Peyer's patch (tissue), 4 donors: ENCODE measurements at regions not wholly inside any gene's neighbourhood (a gene's known extent, or its start where the extent isn't known, plus 50 kb on each side); places are given as distances from the start of the nearest gene placed in this dataset.

Experiments used
- DNase-seq, 3 donors: peaks; one replicate each; pipeline ENCODE4 v3.0.0-alpha.2; 2017 to 2019
- H3K27ac ChIP-seq, 4 donors: fragments of 200-600 bp; sonication (generic); one replicate each; pipeline ENCODE4 v1.5.1; 2016 to 2019
- H3K27me3 ChIP-seq, 2 donors: fragments of 200-600 bp; sonication (generic); one replicate each; pipeline ENCODE4 v1.5.1; 2019
- H3K36me3 ChIP-seq, 3 donors: fragments of 200-600 bp; sonication (generic); one replicate each; pipeline ENCODE4 v1.5.1; 2016 to 2019
- H3K4me1 ChIP-seq, 4 donors: fragments of 200-600 bp; sonication (generic); one replicate each; pipeline ENCODE4 v1.5.1; 2016 to 2019
- H3K4me3 ChIP-seq, 4 donors: fragments of 200-600 bp; sonication (generic); 1 replicate in 3 of 4; 2 replicates in 1 of 4; pipeline ENCODE4 v1.5.1; 2016 to 2019; ENCODE audit warnings: mild to moderate bottlenecking in 1 of 4
- H3K9me3 ChIP-seq, 4 donors: fragments of 200-600 bp; sonication (generic); one replicate each; pipeline ENCODE4 v1.5.1; 2016 to 2019; ENCODE audit warnings: mild to moderate bottlenecking in 1 of 4
- CTCF ChIP-seq, 6 experiments: fragments of 450-650 bp in 4 of 6; fragments of 200-600 bp in 2 of 6; sonication (generic) in 1 of 6; IDR thresholded peaks; one replicate each; pipeline ENCODE4 v1.5.1; 2017 to 2019; ENCODE audit warnings: antibody characterized with exemption in 6 of 6, mild to moderate bottlenecking in 3 of 6, moderate library complexity in 1 of 6
- POLR2A ChIP-seq, 2 donors: fragments of 450-650 bp; IDR thresholded peaks; one replicate each; pipeline ENCODE4 v1.5.1; 2017; ENCODE audit warnings: antibody characterized with exemption in 2 of 2, mild to moderate bottlenecking in 2 of 2, moderate library complexity in 2 of 2

GRCh38 chrX:42131856-42132255 lies 208.5 kb upstream of the CASK start:
- Histone ChIP-seq H3K4me1 (no peaks in the 10 kb centered on the region), H3K4me3 (no peak overlapping the region), H3K27me3 (no peaks in the 10 kb centered on the region), H3K36me3 (no peaks in the 10 kb centered on the region), H3K9me3 (no peaks in the 10 kb centered on the region), H3K27ac (no peak overlapping the region)
- DNase-seq, result no peak
- no peak for TF ChIP-seq POLR2A (IDR thresholded peaks at IDR 0.05)
- TF ChIP-seq CTCF (IDR thresholded peaks at IDR 0.05), result no peak

GRCh38 chrX:42129022-42129940 lies 205.9 kb upstream of the CASK start:
- H3K27ac ChIP-seq, result no peak overlapping the region
- no peak overlapping the region for H3K4me3 ChIP-seq
- H3K36me3 ChIP-seq, result no peaks in the 10 kb centered on the region
- TF ChIP-seq POLR2A (IDR thresholded peaks at IDR 0.05), result no peak
- H3K27me3 ChIP-seq, result no peaks in the 10 kb centered on the region
- H3K9me3 ChIP-seq, result no peaks in the 10 kb centered on the region
- no peaks in the 10 kb centered on the region for H3K4me1 ChIP-seq
- no peak for DNase-seq

- no peaks in the 10 kb centered on the region for H3K27me3 ChIP-seq
- no peaks in the 10 kb centered on the region for H3K4me1 ChIP-seq
- H3K27ac ChIP-seq, result no peak overlapping the region
- H3K9me3 ChIP-seq, result no peaks in the 10 kb centered on the region
- TF ChIP-seq POLR2A (IDR thresholded peaks at IDR 0.05) (no peak), CTCF (IDR thresholded peaks at IDR 0.05) (no peak)
- no peak for DNase-seq
- no peaks in the 10 kb centered on the region for H3K36me3 ChIP-seq
- no peak overlapping the region for H3K4me3 ChIP-seq
These were observed 205.2 kb upstream of the CASK start for GRCh38 chrX:42128587-42128986.

GRCh38 chrX:42128020-42128419 lies 204.7 kb upstream of the CASK start:
- TF ChIP-seq POLR2A (IDR thresholded peaks at IDR 0.05) (no peak), CTCF (IDR thresholded peaks at IDR 0.05) (no peak)
- Histone ChIP-seq H3K4me1 (no peaks in the 10 kb centered on the region), H3K9me3 (no peaks in the 10 kb centered on the region), H3K27me3 (no peaks in the 10 kb centered on the region), H3K4me3 (no peak overlapping the region), H3K27ac (no peak overlapping the region), H3K36me3 (no peaks in the 10 kb centered on the region)
- DNase-seq, result no peak

GRCh38 chrX:42127563-42127962 lies 204.2 kb upstream of the CASK start:
- no peaks in the 10 kb centered on the region for H3K36me3 ChIP-seq
- TF ChIP-seq POLR2A (IDR thresholded peaks at IDR 0.05) (no peak), CTCF (IDR thresholded peaks at IDR 0.05) (no peak)

GRCh38 chrX:42123369-42123768 lies 200.0 kb upstream of the CASK start:
- Histone ChIP-seq H3K36me3 (no peaks in the 10 kb centered on the region), H3K27me3 (no peaks in the 10 kb centered on the region)

More at GRCh38 chrX:42127563-42127962, 204.2 kb upstream of the CASK start:
- Histone ChIP-seq H3K4me3 (no peak overlapping the region), H3K9me3 (no peaks in the 10 kb centered on the region), H3K27ac (no peak overlapping the region), H3K27me3 (no peaks in the 10 kb centered on the region), H3K4me1 (no peaks in the 10 kb centered on the region)
- DNase-seq, result no peak

More at GRCh38 chrX:42123369-42123768, 200.0 kb upstream of the CASK start:
- Histone ChIP-seq H3K4me3 (no peak overlapping the region), H3K4me1 (no peaks in the 10 kb centered on the region), H3K27ac (no peak overlapping the region), H3K9me3 (no peaks in the 10 kb centered on the region)
- DNase-seq, result no peak
- no peak for TF ChIP-seq CTCF (IDR thresholded peaks at IDR 0.05)
- no peak for TF ChIP-seq POLR2A (IDR thresholded peaks at IDR 0.05)
